Lower lobe of right lung (tissue), 2 donors: ENCODE measurements at regions not wholly inside any gene's neighbourhood (a gene's known extent, or its start where the extent isn't known, plus 50 kb on each side); places are given as distances from the start of the nearest gene placed in this dataset.

Experiments used
- ATAC-seq, 2 donors: fragments of 200-7000 bp; cut with Tn5 transposase; one replicate each; pipeline ENCODE4 v1.9.1; 2020 to 2022; ENCODE audit warnings: mild to moderate bottlenecking in 2 of 2, moderate library complexity in 2 of 2
- DNase-seq: peaks from one replicate; pipeline ENCODE4 v3.0.0-alpha.2; 2020
- H3K27ac ChIP-seq: fragments of 200-600 bp; one replicate; pipeline ENCODE4 v1.8.0; 2022
- H3K27me3 ChIP-seq: fragments of 200-600 bp; one replicate; pipeline ENCODE4 v1.8.0; 2022; ENCODE audit warnings: low read depth
- H3K36me3 ChIP-seq: fragments of 200-600 bp; one replicate; pipeline ENCODE4 v1.8.0; 2022; ENCODE audit warnings: mild to moderate bottlenecking
- H3K4me1 ChIP-seq: fragments of 200-600 bp; one replicate; pipeline ENCODE4 v1.8.0; 2022
- H3K4me3 ChIP-seq: fragments of 200-600 bp; one replicate; pipeline ENCODE4 v1.8.0; 2022; ENCODE audit warnings: mild to moderate bottlenecking
- H3K9me3 ChIP-seq: fragments of 200-600 bp; one replicate; pipeline ENCODE4 v1.8.0; 2022
- CTCF ChIP-seq: fragments of 200-600 bp; IDR thresholded peaks from one replicate; pipeline ENCODE4 v1.8.0; 2022; ENCODE audit warnings: antibody characterized with exemption, mild to moderate bottlenecking
- intact Hi-C: fragments of 100-400 bp; cut with DNase I; formaldehyde crosslinking; loops from one replicate; pipeline ENCODE4 v1.11.0; 2022
- donor health status: DM: no; HTN: yes; CAD: no; lungs with severe emphysema.

DNA sequence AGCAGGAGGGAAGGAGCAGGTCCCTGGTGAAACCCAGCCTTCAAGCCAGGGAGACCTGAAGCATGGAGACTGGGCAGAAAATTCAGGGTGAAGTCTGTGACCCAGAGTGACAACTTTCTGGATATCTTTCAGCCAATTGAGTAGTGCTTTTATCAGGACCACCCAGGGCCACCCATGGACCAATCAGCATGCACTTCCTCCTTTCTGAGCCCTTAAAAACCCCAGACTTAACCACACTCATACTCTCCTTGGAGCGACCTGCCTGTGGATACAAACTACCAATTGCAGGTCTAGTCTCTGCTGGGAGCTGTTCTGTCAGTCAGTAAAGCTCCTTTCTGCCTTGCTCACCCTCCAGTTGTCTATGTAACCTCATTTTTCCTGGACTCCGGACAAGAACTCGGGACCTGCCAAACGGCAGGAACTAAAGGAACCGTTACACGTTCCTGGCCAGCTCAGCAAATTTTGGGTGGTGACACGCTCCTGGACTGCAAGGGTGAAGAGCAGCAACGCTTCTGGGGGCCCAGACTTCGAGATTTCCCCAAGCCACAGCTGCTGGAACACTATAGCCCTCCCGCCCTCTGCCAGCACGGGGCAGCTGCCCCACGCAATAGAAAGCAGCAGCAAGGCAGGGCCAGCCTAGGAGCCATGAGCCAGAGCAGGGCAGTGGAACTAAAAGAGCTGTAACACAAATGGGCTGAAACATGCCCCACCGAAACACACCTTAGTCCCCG, 1183.4 kb downstream of the AMY1C start:
- Histone ChIP-seq H3K4me1 (no peaks in the 10 kb centered on the region), H3K27me3 (no peaks in the 10 kb centered on the region), H3K4me3 (no peak overlapping the region), H3K36me3 (no peaks in the 10 kb centered on the region), H3K9me3 (no peaks in the 10 kb centered on the region), H3K27ac (no peak overlapping the region)
- intact Hi-C loops, result no loop called here
- DNase-seq (no peak), ATAC-seq (peak; percentile 19 to 21)
- TF ChIP-seq CTCF, result no peak

DNA sequence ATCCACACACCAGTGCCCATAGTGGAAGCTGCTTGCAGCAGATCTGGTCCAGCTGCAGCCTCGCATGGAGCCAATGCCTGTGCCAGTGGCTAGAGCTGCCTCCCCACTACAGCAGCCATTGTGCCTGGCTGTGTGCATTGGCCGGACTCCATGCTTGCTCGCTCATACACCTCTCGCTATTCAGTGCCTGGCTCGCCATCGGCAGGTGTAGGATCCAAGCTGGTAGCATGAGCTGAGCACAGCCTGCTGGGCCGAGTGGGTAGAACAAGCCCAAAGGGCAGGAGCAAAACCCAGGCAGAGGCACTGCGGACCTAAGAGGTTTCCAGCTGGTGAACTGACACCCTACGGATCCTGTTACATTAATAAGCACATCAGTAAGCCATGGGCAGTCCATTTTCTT, 1184.1 kb downstream of the AMY1C start:
- Histone ChIP-seq H3K27me3 (no peaks in the 10 kb centered on the region), H3K4me3 (no peak overlapping the region), H3K27ac (no peak overlapping the region), H3K4me1 (no peaks in the 10 kb centered on the region), H3K9me3 (no peaks in the 10 kb centered on the region), H3K36me3 (no peaks in the 10 kb centered on the region)
- peak; percentile 7 to 25 for ATAC-seq
- TF ChIP-seq CTCF, result no peak
- DNase-seq, result peak; percentile 38
- intact Hi-C loops, result no loop called here

DNA sequence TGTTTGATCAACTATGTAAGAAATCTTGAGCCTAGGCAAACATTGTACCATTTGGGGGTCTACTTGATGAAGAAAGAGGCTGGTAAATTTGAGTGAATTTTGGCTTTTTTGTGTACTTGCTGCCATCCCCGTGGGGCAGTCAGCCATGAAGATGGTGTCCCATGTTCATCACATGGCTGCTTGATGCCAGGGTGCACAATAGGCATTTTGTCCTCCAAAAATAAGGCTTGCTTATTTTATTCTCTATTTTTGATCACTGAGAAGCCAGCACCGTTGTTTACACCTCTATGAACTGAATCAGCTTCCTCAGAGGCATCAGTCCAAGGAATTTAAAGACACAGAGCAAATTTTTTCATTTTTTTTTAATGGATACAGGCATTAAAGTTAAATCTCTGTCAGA, 1195.7 kb downstream of the AMY1C start:
- H3K27ac ChIP-seq, result no peak overlapping the region
- no peaks in the 10 kb centered on the region for H3K27me3 ChIP-seq
- H3K36me3 ChIP-seq, result no peaks in the 10 kb centered on the region
- TF ChIP-seq CTCF, result no peak
- DNase-seq (no peak), ATAC-seq (no peak)
- H3K9me3 ChIP-seq, result no peaks in the 10 kb centered on the region
- intact Hi-C loops, result no loop called here
- H3K4me3 ChIP-seq, result no peak overlapping the region
- H3K4me1 ChIP-seq, result no peaks in the 10 kb centered on the region

DNA sequence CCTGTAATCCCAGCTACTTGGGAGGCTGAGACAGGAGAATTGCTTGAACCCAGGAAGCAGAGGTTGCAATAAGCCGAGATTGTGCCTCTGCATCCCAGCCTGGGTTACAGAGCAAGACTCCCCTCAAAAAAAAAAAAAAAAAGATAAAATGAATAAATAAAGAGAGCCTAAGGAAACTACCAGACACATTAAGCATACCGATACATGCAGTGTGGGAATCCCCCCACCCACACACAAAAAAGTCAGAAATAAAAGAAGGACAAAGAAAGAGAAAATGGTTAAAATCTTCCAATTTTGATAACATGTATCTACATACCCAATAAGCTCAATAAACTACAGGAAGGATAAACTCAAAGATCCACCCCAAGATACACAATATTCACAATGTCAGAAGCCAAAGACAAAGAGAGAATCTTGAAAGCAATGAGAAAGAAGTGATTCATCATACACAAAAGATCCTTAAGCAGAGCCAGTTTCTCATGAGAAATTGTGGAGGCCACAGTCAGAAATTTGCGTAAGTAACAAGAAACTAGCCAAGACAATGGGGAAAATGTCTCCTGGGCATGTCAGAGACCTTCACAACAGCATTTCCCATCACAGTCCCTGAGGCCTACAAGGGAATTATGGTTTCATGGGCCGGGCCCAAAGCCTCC, 1197.0 kb downstream of the AMY1C start:
- ATAC-seq, result no peak
- Histone ChIP-seq H3K9me3 (no peaks in the 10 kb centered on the region), H3K4me3 (no peak overlapping the region), H3K27me3 (no peaks in the 10 kb centered on the region), H3K27ac (no peak overlapping the region), H3K4me1 (no peaks in the 10 kb centered on the region), H3K36me3 (no peaks in the 10 kb centered on the region)
- no peak for TF ChIP-seq CTCF
- no peak for DNase-seq
- intact Hi-C loops, result no loop called here

DNA sequence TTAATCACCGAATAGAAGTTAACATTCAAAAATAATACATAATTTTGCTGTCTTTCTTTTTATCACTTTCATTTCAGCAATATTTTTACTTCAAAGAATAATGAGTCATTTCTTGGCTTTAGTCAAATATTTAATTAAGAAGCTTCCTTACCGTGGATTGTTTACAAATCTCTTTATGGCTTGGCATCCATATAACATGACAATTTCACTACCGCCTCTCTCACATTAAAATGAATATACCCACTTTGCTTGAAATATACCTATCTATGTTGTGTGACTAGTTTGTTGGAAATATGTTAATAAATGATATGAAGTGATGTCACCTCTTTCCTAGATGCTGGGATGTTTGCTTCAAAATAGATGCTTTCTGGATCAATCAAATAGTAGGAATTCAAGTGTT, 1203.9 kb downstream of the AMY1C start:
- H3K4me1 ChIP-seq, result no peaks in the 10 kb centered on the region
- no peaks in the 10 kb centered on the region for H3K27me3 ChIP-seq
- DNase-seq (no peak), ATAC-seq (no peak)
- TF ChIP-seq CTCF, result no peak
- intact Hi-C loops, result no loop called here
- no peak overlapping the region for H3K27ac ChIP-seq
- no peak overlapping the region for H3K4me3 ChIP-seq
- H3K36me3 ChIP-seq, result no peaks in the 10 kb centered on the region
- H3K9me3 ChIP-seq, result no peaks in the 10 kb centered on the region
